ENCODE measurements at regions not wholly inside any gene's neighbourhood (a gene's known extent, or its start where the extent isn't known, plus 50 kb on each side); places are given as distances from the start of the nearest gene placed in this dataset.

DNA sequence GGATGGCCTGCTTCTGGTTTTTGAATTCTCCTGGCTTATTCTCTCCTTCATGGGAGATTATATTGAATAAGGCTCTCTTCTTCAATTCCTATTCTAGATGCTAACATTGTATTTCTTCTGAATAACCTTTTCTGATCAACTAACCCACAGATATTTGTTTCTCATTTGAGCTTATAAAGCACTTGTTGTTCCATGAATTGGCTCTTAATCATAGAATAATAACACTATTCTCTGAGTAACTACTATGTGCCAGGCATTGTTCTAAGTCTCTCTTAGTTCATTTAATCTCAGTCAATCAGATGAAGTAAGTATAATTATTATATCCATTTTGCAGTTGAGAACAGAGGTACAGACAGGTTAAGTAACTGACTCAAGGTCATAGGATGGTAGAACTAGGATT lies 136.3 kb upstream of the MLIP start:
- in situ Hi-C loops (cut with HindIII; ENCODE audit: low sequenced_read_pairs) = loop anchor here (25.0 kb wide), 1 partner anchor 287 kb away; no protein-coding TSS in a partner anchor

GRCh38 chr6:53975941-53976615 lies 135.2 kb upstream of the MLIP start:
- in situ Hi-C loops (cut with HindIII; ENCODE audit: low sequenced_read_pairs) = no loop called here

- in situ Hi-C loops (cut with HindIII; ENCODE audit: low sequenced_read_pairs) = no loop called here
These were observed 133.7 kb upstream of the MLIP start for GRCh38 chr6:53977551-53977950.

DNA sequence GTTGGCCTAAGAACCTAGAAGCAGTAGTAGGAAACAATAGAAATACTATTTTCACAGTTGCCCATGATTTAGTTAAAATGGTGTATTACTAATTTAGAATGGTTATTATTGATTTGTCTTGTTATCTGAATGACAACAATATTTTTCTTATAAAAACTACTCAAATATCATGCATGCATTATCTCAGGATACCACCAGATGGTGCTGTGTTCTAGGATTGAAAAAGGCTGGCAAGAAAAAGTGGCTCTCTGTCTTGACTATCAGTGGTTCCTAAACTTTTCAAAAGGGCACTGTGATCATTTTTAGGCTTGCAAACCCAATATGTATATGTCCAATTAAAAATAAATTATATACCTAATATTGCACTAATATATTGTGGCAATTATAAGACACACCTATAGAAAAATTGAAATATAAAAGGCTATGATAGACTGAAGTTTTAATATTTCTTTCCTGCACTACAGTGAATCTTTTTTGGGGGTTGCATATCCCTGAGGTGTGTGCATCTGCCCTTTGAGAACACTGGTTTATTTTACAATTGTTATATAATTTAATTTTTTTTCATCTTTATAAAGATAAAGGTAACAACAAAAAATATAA lies 131.7 kb upstream of the MLIP start:
- in situ Hi-C loops (cut with HindIII; ENCODE audit: low sequenced_read_pairs) = no loop called here

GRCh38 chr6:53982366-53983050 lies 128.7 kb upstream of the MLIP start:
- in situ Hi-C loops (cut with HindIII; ENCODE audit: low sequenced_read_pairs) = no loop called here

- in situ Hi-C loops (cut with HindIII; ENCODE audit: low sequenced_read_pairs) = no loop called here
These were observed 127.9 kb upstream of the MLIP start for GRCh38 chr6:53983301-53983700.

- in situ Hi-C loops (cut with HindIII; ENCODE audit: low sequenced_read_pairs) = no loop called here
These were observed 127.1 kb upstream of the MLIP start for GRCh38 chr6:53984163-53984562.

GRCh38 chr6:53984581-53984980 lies 126.7 kb upstream of the MLIP start:
- in situ Hi-C loops (cut with HindIII; ENCODE audit: low sequenced_read_pairs) = no loop called here

DNA sequence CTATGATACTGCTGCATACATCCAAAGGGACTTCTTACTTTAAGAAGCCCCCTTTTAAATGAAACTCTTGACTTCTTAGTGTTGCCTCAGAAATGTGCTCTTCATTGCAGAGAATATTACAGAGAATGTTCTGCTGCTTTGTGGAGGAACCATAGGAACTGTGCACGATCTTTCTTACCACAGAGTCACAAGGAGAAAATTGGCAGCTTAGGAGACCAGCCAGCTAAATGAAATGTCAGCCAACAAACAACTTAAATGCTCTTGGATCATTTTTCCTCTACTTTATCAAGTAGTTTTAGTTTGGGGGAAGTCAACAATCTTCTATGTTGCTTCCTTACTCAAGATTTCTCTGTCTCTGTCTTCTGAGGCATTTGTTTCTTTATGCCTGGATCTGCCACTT lies 125.9 kb upstream of the MLIP start:
- in situ Hi-C loops (cut with HindIII; ENCODE audit: low sequenced_read_pairs) = no loop called here

- in situ Hi-C loops (cut with HindIII; ENCODE audit: low sequenced_read_pairs) = no loop called here
These were observed 125.0 kb upstream of the MLIP start for GRCh38 chr6:53986165-53986720.

DNA sequence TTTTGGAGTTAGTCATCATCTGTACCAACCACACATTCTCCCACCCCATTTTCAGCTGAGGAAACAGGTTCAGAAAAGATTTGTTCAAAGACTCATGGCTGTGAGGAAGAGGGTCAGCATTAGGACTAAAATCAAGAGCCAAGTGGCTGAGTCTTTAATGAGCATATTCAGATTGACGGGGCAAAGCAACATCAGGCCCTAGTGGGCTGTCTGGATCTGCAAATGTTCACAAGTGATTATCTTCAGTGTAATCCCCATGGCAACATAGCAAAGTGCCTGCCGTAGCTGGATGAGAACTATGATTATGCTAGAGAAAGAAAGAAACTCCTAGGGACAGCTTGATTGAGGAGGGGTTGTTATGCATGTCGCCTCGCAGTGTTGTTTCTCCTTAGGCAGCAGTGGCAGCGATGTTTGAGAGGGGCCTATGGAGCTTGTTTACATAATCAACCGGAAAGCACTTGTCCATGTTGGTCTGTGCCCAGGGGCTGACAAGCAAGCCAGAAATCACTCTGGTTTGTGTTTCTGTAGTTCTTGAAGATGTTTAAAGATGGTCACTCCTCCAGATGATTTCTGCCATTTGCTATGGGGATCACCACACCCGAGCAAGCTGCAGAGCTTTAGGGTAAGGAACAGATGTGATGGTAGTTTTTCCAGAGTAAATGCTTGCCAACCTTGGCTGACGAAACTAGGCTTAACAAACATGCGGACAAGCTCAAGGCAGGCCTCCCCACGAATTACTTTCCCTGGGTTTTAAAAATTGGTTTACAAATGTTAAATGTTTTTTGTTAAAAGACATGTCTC lies 124.3 kb upstream of the MLIP start:
- in situ Hi-C loops (cut with HindIII; ENCODE audit: low sequenced_read_pairs) = no loop called here

DNA sequence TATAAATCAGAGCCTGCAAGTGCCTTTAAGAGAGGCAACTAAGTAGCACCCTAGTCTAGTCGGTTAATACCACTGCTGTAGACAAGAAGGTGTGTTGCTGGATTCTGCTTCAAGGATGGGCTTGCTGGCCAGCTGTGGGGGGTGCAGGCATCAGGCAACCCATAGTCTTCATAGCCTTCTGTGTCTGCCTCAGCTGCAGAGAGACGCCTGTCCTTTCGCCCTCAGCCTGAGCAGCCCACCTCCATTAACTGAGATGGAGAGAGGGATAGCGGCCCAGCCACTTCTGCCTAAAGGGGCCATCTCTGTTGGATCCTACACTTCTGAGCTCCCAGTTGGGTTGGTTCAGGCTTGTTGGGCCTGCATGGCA lies 123.7 kb upstream of the MLIP start:
- in situ Hi-C loops (cut with HindIII; ENCODE audit: low sequenced_read_pairs) = no loop called here

- in situ Hi-C loops (cut with HindIII; ENCODE audit: low sequenced_read_pairs) = no loop called here
These were observed 121.7 kb upstream of the MLIP start for GRCh38 chr6:53989504-53989903.

- in situ Hi-C loops (cut with HindIII; ENCODE audit: low sequenced_read_pairs) = no loop called here
These were observed 118.7 kb upstream of the MLIP start for GRCh38 chr6:53992522-53992921.

- in situ Hi-C loops (cut with HindIII; ENCODE audit: low sequenced_read_pairs) = no loop called here
These were observed 117.0 kb upstream of the MLIP start for GRCh38 chr6:53994201-53994600.

GRCh38 chr6:53995935-53996334 lies 115.3 kb upstream of the MLIP start:
- in situ Hi-C loops (cut with HindIII; ENCODE audit: low sequenced_read_pairs) = no loop called here

GRCh38 chr6:53998303-53998702 lies 112.9 kb upstream of the MLIP start:
- in situ Hi-C loops (cut with HindIII; ENCODE audit: low sequenced_read_pairs) = no loop called here

DNA sequence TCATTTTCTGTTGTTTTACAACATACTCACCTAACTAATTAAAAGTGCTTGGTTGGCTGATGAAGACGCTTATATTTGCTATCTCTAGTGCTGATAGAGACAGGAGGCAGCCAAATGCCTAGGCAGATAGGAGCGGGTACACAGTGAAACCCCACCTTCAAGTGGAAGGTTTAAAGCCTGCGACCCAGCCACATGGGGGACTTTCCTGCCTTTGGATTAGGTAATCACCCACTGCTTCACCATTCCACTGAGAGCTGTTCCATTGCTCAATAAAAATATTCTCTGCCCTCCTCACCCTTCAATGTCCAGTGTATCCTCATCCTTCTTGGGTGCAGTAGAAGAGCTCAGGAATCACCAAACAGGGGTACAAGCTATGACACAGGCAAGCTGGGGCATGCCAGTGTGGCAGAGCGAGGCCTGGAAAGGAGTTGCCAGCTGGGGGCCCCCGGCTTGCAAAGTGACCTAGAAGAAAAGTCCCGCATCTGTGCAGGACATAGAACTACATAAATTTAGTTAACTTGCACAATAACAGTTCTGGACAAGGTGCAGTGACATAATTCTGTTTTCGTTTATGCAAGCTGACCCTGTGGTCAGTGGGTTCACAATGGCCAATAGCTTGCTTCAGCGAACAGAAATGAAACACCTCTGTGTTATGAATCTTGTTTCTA lies 112.0 kb upstream of the MLIP start:
- in situ Hi-C loops (cut with HindIII; ENCODE audit: low sequenced_read_pairs) = no loop called here

DNA sequence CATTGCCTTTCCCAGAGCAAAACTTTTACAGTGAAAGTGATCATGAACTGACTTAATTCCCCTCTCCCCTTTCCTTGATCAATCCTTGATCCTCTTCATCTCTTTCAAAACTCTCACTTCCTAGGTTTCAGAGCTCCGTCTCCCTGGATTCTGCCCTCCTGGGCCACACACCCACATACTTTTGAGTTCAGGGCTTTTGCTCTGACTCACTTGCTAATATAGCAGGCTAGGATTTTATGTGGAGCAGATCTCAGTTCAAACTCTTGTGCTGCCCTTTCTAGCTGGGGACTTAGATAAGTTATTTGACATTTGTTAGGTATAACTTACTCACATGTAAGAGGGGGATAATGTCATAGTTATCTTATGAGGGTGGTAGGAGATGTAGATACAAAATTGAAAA lies 109.1 kb upstream of the MLIP start:
- in situ Hi-C loops (cut with HindIII; ENCODE audit: low sequenced_read_pairs) = no loop called here

DNA sequence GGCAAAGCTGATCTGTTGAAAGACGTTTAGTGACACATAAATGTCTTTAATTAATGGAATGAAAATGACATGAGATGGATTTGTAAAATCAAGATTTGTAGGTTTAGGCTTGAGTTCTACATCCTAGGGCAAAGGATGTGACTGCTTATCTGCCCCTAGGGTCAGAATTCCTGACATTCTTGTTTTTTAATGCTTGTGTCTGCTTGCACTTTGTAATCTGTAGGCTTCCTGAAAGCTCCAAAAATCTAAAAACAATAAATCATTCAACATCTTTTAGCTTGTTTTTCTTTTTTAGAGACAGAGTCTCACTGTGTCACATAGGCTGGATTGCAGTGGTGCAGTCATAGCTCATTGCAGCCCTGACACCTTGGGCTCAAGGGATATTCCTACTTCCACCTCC lies 107.9 kb upstream of the MLIP start:
- in situ Hi-C loops (cut with HindIII; ENCODE audit: low sequenced_read_pairs) = no loop called here

GRCh38 chr6:54008589-54008988 lies 102.7 kb upstream of the MLIP start:
- in situ Hi-C loops (cut with HindIII; ENCODE audit: low sequenced_read_pairs) = no loop called here

Data from DLD1 (cell line).